EL (cell line): ENCODE measurements at regions not wholly inside any gene's neighbourhood (a gene's known extent, or its start where the extent isn't known, plus 50 kb on each side); places are given as distances from the start of the nearest gene placed in this dataset.
A peak's percentile ranks its signal among the peaks of the same experiment; 100 is the strongest.

Source experiments
- DNase-seq: peaks from one replicate; pipeline ENCODE4 v3.0.0-alpha.2; 2016

- no peak for DNase-seq
Observed at GRCh38 chr12:89253488-89253887, 98.8 kb downstream of the DUSP6 start.

GRCh38 chr12:89252284-89252683 is 100.0 kb downstream of the DUSP6 start:
- DNase-seq: no peak

DNA sequence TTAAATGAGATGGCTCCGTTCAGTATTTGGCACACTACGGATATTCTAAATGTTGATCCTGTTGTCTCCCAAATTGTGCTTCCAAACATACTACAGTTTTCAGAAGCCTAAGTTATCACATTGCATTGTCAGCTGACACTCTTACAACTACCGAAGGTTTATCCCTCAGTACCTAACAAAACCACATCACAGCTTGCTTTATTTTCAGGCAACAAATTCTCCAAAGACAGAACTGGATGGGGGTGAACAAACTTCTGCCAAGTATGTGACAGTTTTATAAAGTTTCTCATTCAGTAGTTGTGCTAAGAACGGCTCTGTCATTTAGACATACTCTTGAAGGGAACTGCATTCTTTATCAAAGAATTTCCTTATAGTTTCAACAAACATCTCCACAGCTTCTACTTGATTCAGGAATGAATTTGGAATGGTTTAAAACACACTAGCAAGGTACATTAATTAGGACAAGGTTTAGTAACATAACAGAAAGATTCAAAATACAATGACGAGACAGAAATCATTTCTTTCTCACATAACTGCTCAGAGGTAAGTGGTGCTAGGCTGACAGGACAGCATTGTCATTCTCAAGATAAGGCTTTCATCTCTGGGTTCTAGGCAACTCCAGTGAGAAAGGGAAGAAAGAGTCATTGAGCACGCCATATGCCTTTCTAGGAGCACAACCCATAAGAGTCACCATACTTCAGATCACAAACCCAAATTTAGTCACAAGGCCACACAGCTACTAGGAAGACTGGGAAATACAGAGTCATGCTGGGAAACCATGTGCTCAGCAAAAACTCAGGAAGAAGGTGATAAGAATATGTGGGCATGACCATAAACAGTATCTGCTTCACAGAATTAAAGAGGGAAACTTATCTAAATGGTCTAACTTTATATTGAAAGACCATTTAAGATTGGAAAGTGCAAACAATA is 100.7 kb downstream of the DUSP6 start:
- no peak for DNase-seq

GRCh38 chr12:89250636-89251035 is 101.7 kb downstream of the DUSP6 start:
- no peak for DNase-seq

- no peak for DNase-seq
Observed at GRCh38 chr12:89250213-89250612, 102.1 kb downstream of the DUSP6 start.

- DNase-seq: peak; percentile 11
Observed at GRCh38 chr12:89247967-89248366, 104.3 kb downstream of the DUSP6 start.

- no peak for DNase-seq
Observed at GRCh38 chr12:89247541-89247942, 104.8 kb downstream of the DUSP6 start.

DNA sequence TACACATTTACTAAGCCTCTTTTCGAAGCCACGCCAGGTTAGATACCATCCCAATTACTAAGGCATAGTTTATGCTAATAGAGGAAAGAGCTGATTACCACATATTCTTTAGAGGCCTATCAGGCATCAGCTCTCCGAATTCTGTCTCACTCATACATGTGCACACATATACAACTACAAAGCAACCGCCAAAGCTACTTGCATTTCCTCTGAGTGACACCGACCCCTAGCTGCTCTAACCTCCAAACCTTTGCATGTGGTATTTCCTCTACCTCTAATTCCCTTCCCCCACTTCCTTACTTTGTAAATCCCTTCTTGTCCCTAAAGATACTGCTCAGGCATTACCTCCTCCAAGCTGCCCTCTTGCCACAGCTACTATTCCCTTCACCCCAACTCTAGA is 107.2 kb downstream of the DUSP6 start:
- peak; percentile 37 for DNase-seq

- DNase-seq: peak; percentile 26
Observed at GRCh38 chr12:89244536-89244935, 107.8 kb downstream of the DUSP6 start.

- no peak for DNase-seq
Observed at GRCh38 chr12:89243771-89244170, 108.5 kb downstream of the DUSP6 start.

DNA sequence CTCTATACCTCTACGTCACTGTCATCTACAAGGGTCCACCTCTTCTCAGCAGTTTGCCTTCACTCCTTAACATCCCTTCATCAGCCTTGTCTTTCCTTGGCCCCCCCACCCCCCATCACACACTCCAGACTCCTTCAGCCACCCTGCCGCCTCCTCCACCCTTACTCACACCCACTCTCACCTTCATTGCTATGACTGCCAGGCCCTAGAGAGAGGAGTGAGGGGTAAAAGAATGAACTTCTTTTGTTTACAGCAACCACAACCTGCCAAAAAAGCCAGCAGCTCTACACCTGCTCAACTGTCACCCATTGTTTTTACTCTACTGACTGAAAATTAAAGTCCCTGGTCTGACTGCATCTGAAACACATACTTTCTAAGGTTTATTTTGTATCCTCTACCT is 112.8 kb downstream of the DUSP6 start:
- DNase-seq: no peak

GRCh38 chr12:89238593-89238992 is 113.7 kb downstream of the DUSP6 start:
- no peak for DNase-seq

GRCh38 chr12:89237763-89238162 is 114.5 kb downstream of the DUSP6 start:
- DNase-seq: no peak

- peak; percentile 35 for DNase-seq
Observed at GRCh38 chr12:89236748-89237383, 115.4 kb downstream of the DUSP6 start.

GRCh38 chr12:89236237-89236636 is 116.1 kb downstream of the DUSP6 start:
- peak; percentile 18 for DNase-seq

GRCh38 chr12:89235189-89235993 is 116.9 kb downstream of the DUSP6 start:
- no peak for DNase-seq

DNA sequence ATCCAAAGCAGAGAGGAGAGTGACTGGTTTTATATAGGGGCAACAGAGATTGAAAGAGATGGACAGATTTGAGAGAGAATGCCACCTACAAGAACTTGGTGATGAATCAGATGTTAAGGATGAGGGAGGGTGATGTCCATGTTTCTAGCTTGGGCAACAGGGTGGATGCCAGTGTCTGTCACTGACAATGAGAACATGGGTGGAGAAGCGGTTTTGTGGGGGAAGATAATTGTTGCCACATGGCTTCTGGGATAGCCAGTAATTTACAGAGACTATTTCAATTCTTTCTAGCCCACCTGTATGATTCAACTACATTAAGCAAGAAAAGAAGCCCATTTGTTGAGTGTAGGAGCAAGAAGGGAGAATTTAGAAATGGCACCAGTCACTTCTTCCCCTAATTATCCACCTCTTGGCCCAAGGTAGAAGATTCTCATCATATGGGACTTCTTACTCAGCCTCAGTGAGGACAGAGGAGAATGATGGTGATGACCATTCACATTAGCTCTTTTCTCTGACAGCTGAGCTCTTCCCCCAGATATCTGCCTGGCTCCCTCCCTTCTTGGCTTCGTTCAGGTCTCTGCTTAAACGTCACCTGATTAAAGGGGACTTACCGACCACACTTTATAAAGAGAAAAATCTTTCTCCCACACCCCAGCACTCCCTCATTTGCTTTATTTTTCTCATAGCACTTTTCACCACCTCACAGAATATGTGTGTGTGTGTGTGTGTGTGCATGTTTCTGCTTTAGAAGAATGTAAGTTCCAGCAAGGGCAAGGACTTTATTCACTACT is 117.8 kb downstream of the DUSP6 start:
- DNase-seq: no peak

GRCh38 chr12:89231686-89232085 is 120.6 kb downstream of the DUSP6 start:
- no peak for DNase-seq

DNA sequence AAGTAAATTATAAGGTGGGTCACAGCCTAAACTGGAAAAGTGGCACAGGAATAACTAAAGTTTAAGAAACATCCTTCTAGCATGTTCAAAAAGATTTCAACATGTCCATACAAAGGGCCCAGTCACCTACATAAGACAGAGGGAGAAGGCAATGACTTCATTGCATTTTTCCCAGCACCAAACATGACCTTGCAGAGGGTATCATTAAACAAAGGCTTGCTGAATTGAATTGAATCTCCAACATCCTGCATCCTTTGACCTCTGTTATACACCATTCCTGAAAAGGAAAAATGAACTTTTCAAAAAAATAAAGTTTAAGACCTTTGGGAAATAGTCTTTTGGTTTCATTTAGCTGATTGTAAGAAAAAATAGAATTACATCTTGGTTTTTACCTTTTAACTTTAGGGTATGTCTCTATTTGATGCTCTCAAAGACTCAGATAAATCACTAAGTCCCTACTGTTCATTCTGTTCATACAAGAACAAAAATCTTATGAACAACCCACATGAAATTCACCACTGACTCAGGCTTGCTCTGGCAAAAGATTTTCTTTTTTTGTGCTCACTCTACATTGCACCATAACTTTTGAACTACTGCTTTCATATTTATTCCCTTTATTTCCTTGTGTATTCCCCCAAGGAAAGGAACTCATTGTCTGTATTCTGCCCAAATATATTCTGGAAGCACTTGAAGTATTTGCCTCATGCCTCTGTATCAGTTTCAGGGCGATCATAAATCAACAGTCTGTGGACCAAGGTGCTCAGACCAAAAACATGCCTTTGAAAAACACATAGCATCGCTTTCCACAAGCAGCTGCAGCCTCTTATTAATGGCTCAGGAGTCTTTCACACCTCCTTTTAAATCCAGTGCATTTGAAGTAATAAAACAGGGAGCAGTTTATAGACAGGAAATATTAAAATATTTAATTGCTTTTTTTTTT is 121.7 kb downstream of the DUSP6 start:
- DNase-seq: no peak

DNA sequence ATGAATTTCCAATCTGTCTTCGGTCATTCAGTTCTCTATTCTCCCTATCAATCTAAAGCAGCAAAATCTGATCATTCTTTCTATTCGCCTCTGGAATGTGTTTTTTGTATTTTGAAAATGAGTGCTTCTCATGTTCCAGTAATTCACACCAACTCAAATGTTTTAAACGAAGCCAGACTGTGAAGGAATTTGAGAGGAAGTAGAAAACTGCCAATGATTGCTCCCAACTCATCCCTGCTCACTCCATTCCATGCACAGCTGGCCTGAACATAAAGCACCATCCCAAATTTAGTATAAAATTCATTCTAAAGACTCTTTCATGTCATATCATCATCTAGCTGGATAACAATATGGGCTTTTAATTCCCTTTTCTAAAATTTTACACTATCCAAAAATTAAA is 123.8 kb downstream of the DUSP6 start:
- no peak for DNase-seq

- no peak for DNase-seq
Observed at GRCh38 chr12:89227774-89228173, 124.5 kb downstream of the DUSP6 start.
